Mesenteric fat pad (tissue), 1 donor: ENCODE measurements at regions not wholly inside any gene's neighbourhood (a gene's known extent, or its start where the extent isn't known, plus 50 kb on each side); places are given as distances from the start of the nearest gene placed in this dataset.

ENCODE experiments used
- DNase-seq: peaks from one replicate; pipeline ENCODE4 v3.0.0-alpha.2; 2020; ENCODE audit warnings: low spot score
- donor health status: DM: yes; HTN: yes; CAD: no.

DNA sequence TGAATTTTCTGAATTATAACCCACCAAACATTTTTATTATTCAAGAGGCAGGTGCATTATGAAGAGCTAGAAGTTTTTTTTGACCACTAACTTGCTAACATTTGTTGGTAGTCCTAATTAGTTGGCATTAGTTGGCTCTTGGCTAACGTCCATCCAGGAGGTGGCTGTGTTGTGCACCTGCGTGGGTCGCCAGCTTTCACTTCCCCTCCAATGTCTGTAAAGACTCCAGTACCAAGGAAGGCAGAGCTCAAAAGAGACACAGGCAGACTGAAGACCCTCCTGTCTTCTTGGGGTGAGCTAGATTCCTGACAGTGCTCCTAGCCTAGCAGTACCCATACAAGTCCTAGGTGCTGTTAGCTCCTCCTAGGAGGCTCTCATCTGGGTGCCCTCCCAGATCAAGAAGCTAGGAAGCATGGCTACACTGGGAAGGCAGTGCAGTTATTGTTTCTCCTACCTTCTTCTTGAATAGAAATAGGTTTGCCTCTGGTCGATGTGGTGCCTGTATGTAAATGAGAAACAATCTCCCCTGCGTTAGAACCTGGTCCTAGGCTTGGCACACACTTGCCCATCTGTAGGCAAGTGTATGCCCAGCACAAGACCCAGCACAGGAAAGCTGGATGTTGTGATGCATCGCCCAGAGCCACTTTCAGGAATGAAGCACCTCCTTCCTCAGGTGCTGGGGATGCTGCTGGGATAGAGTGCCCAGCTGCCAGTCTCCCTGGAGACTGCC lies 190.9 kb downstream of the ICE1 start:
- DNase-seq: no peak

DNA sequence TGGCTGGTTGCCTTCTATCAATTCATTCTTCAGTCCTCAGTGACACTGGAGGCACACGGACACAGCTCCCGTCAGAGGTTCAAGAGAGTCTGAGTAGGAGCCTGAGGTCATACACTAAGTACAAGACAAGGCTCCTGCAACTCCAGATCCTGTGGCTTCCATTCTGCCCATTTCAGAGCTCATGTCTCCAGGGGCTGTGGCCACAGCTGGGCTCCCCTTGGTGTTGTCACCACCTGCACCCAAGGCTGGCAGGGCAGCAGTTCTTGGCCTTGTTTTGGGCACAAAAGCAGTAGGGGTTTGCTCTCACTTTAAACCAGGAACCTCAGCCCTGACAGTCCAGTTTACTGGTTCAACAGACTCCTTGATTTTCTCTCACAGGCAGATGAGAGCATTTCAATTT lies 189.6 kb downstream of the ICE1 start:
- no peak for DNase-seq

DNA sequence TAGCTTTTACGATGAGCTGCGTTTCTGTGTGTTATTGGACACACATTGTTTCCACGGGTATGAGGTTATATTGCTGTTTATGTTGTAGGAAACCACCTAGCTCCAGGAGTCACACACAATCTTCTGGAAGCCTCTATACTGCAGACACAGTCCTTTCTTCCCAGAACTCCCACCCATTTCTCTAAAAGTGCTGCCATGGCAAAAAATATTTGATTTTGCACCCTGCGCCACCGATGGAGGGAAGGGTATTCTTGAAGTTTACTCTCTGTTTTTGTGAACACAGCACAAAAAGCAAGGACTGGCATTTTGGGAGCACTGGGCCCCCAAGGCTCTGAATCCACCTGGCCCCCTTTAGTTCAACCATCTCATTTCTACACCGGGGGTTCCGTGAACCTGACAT lies 187.5 kb downstream of the ICE1 start:
- no peak for DNase-seq

DNA sequence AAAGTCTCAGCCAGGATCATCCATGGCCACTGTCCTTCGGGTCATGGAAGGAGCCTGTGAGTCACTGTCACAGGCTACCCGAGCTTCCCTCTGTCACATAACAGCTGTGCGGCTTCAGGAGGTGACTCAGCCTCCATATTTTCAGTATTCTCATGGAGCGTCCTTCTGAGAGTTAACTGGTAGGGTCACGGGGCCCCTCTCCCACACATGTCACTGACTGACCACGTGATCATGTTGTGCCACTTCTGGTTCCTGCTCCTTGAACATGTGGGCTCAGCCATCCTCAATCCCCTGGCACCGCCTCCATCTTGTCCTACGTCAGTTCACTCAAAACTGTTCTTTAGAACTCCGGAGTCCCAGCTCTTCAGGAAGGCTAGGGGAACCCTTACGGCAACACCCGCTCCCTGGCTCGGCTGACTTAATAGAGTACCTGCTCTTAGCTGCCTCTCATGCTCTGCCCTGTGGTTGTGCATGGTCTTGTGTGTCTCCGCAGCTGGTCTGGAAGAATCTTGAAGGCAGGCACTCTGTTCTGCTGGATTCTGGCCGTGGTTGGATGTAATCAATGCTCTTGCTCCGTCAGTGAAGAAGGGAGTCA lies 182.8 kb downstream of the ICE1 start:
- DNase-seq: no peak

DNA sequence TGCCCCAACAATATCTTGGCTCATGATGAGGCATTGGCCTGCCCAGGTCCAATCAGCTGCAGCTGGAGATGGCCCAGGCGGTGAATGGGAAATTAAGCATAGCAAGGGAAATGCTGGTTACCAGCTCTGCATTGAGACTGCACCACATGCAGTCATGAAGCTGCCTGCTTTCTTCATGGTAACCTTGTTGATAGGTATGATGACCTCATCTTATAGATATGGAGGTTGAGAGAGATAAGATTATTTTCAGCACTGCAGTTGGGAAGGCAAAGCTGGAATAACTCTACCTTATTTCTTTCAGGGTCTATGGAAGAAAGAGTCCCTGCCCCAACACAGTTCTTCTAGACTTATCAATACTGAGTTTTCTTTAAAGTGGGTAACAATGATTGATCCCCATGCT lies 180.1 kb downstream of the ICE1 start:
- DNase-seq: no peak

DNA sequence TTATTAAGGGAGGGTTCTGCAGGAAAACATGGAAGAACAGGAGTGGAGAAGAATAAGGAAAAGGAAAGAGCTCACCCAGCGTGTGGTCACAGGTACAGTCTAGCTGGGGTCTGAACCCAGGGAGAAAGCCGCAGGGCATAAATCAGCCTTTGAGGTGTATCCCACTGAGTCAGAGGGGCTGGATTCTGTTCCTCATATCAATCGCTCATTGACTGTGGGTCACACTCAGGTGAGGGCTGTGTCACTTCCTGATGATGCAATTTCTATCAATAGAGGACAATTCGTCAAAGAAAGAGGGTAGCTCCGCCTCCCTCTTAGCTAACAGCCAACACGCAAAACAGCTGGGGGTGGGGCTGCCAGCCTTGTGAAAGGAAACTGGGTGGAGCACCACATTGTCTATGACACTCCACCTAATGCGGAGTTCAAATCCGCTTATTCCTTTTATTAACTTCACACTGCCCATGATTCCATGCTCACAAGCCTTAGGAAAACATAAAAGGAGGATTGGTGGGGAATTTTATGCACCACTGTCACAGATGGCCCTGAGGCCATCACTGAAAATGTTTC lies 176.2 kb downstream of the ICE1 start:
- DNase-seq: no peak

DNA sequence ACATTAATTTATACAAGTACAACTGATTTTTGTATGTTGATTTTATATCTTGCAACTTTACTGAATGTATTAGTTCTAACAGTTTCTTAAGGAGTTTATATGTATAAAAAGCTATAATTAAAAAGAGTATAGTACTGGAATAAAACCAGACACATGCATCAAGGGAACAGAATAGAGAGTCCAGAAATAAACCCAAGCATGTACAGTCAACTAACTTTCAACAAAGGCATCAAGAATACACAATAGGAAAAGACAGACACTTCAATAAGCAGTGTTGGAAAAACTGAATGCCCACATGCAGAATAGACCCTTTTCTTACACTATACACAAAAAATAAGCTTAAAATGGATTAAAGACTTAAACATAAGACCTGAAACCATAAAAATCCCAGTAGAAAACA lies 170.9 kb downstream of the ICE1 start:
- no peak for DNase-seq

DNA sequence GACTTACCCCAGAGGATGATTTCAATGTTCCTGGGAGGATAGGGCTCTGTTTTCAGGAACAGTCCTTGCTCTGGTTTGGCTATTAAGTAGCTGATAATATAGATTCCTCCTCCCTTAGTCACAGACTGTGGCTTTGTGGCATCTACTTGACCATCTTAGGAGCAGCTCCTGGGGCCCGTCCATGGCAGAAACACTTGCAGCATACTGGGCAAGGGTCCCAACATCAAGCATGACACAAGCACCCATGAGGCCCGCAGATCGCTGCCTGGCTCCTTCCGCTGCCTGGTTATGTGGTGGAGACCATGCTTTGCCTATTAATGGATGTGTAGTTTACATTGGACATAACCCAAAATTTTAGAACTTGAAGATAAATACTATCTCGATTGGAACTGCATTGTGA lies 170.1 kb downstream of the ICE1 start:
- DNase-seq: no peak

DNA sequence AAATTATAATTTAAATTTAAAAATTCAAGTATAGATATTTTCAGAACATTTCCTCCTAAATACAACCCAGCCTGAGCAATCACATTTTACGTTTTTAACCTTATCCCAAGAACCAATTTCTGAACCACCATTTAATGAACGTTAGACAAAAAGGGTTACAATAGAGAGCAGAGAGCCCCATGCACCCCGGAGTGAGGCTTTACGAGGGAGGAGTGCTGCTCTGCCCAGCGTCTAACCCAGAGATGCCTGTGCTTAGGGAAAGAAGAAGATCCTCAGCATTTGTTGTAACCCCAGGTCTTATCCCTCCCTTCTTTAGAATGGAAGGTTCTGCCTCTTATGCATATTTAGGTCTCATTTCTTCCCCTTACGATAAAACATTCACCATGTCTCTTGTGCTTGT lies 169.1 kb downstream of the ICE1 start:
- no peak for DNase-seq

DNA sequence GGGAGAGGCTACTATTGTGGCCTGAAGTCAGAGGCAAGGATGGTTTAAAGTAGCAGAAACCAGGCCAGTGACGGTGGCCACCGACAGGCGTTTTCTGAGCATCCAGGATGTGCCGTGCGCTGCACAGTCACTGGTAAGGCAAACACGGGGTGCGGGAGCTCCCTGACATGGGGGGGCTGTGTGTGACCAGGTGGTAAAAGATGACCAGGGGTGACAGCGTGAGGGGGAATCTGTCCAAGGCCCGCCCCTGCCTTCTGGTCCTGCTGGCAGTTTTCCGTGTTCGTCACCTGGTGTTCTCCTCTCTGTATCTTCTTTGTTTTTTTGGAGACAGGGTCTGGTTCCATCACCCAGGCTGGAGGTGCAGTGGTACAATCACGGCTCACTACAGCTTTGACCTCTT lies 167.4 kb downstream of the ICE1 start:
- DNase-seq: no peak

DNA sequence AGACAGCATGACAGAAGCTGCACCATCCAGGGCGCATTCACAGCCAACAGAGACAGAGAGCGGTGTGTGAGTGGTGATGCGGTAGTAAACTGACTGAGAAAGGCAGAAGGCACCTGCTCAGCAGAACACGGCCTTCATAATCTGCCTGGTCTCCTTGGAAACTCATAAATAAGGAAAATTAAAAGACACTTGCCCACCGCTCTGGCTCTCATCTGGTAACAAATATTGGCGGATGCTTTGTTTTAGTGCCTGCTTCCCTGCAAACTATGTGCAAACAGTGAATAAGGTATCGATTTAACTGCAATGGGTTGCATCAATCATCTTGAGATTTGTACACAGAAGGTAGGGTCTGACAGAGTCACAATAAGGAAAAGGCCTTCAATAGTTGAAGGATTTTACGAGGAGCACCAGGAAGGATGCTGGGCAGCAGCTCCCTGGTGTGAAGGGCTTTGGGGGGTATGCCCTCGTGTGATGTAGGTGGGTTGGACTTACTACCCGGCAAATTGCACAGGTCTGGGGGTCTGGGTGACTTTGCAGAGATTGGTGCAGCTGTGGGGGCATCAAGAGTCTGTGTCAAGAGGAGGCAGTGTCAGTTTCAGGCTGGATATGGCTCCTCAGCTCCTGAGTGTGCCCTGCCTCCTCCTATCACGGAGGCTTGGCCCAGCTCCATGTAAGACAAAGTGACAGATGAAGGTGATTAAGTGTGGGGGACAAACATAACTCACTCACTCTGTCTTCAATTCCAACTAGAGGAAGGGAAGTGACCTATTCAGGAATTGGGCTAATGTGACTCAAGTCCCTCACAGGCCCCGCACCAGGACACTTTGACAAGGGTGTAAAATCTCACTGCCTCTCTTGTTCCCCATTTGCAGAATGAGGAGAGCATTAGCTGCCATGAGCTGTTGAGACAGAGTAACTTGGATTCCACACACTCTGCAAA lies 166.7 kb downstream of the ICE1 start:
- no peak for DNase-seq

DNA sequence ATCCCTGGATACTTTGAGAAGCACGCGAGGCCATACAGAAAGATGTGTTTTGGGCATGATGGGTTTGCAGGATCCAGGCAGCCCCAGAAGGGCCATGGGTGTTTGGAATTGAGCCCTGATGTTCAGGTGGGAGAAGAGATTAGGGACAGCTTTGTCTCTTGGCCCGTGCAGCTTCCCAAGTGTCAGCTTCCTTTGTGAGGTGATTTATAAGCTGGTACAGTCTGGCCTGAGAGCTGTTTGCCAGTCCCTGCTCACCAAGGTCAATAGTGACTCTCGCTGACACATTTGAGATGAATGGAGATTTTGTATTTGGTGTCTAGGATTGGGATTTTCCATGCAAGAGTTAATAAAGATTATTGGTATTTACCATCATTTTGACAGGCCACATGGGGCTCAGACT lies 165.9 kb downstream of the ICE1 start:
- DNase-seq: no peak

DNA sequence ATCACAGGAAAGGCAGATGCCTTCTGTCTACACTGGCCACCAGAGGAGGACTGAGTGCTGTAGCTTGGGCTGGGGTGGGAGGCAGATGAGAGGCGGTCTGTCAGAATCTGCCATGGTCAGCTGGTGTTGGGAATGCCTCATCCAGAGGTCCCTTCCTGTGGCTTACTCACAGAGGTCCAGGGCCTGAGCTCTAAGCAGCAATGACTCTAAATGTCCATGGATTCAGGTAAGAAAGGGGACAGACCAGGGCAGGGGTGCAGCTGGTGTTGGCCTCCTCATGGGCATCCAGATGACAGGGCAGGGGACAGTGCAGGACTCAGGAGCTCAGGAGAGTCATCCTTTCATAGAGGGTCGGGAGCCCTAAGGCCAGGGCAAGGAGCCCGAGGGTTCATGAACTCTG lies 165.0 kb downstream of the ICE1 start:
- no peak for DNase-seq

DNA sequence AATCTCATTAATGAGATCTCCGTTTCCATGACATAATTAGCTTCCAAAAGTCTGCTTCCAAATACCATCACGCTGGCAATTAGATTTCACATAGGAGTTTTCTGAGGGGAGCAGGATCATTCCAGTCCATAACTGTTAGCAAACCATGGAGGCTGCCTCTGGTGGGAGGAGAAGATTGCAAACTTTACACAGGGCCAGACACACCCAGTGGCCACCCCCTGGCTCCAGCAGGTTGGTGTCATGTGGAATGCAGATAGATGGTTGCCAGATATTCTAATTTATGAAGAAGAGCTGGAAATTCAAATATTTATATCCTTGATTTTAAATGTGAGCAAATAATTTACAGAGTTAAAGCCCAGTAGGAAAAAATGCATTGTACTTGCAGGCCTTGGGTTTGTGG lies 164.2 kb downstream of the ICE1 start:
- DNase-seq: no peak

DNA sequence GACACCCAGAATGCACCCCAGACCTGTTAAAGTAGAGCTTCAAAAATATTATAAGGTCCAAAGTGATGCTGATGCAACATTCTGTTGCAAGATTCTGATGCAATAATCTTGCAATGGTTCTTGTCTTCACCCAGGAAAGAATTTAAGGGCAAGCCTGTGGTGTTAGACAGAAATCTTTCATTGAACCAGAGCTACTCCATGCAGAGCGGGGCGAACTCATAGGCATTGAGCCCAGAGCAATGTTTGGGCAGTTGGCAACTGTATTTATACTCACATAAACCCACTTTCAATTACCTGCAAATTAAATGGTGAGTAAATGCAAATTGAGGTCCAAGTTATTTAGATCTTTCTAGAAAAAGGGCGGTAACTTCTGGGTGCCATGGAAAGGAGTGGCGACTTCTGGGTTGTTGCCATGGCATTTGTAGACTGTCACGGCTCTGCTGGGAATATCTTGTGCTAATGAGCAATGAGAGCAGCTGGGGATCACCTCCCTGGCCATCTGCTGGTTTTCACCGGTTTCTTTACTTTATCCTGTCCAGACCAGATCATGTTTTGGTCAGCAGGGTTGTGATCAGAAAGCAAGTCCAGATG lies 163.4 kb downstream of the ICE1 start:
- no peak for DNase-seq

DNA sequence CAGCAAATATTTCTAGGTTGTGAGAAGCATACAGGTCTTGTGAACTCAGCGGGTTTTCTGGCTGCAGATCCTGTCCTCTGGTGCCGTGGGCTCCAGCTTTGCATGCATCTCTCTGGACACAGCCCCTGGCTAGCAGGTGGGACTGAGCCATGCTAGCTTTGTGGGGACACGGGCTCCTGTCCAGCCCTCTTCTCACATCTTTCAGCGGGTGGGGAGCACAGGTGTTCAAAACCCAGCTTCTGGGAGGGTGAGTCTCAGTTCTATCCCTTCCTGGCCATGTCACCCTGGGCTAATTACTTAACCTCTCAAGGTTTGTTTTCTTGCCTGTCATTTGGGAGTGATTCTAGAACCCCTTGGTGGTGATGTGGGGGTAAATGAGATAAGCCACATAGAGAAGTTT lies 162.3 kb downstream of the ICE1 start:
- no peak for DNase-seq

DNA sequence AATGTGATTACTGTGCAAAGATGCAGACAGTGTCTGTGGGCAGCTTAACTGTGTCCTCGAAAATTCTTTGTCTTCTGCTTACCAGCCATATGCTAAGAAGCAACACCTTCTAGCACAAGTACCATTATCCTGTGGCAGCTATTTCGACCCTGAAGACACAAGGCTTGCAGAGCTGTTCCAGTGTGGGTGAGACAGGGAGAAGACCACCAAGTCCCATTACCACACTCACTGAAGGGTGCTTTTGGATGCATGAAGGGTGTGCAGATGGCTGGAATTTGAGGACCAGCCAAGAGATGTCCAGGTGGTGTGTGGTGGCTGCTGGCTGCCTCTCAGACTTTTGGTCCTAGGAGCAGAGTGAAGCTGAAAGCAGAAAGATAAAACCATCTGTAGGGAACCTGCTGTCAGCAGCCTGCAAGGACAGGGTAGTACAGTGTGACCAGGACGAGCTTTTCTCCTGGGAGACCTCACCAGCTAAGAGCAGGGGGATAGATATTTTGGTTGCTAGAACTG lies 161.8 kb downstream of the ICE1 start:
- DNase-seq: no peak

DNA sequence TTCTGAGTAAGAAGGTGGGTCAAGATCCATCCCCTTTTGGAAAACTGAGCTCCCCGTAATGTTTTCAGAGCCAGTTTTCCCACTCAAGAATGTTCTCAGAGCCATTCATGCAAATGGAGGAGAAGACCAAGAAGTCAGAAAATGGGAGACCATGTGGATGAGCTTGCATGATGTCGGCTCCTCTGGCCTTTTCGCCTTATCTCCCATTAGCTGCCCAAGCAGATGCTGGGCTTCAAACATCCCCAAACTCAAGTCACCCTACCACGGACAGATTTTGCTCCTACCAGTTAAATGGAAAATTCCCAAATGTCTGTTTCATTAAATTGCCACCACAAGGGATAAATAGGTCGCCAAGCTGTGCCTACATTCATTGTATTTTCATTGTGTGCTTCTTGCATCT lies 161.4 kb downstream of the ICE1 start:
- DNase-seq: no peak

DNA sequence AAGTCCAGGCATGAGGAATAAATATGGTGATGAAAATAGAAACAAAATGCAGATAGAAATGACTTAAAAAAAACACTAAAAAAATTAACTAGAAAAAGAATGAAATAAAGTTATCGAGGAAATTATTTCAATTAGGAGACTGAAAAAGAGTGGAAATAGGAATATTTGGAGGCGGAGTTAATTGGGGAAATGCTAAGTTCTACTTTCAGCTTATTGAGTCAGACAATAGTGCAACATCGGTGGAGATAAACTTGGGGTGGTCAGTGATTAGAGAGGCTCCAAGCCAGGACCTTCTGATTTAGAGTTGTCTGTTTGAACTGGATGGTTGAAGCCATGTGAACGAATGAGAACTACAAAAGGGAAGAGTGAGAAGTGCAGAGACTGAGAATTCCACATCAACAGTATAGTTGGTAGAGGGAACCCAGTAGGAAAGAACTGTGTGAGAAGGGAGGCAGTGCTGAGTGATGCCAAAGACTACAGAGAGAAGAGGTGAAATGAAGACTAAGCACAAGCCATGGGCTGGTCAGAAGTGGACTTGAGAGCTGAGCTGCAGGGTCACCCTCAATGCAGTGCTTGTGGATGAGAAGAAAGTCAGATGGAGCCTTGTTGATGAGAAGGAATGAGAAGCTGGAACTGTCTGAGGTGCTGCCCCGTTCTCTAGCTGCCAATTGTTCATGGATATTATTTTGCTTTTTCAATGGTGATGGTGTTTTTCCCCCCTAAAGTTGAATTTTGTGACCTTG lies 160.7 kb downstream of the ICE1 start:
- DNase-seq: no peak

DNA sequence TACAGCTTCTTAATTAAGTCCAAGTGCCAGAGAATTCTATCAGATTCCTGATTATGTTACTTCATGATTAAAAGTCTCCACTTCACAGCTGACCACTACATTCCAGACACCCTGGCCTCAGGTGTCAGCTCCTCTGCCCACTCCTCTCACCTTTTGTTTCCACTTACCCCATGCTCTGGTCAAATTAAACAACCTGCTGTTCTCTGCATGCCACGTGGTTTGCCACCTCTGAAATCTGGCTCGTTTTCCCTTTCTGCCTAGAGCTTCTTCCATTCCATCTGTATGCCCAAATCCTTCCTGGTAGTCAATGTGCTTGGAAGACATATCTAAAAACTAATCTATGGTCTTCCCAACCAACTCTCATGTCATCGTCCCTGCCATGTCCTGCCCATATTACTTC lies 158.6 kb downstream of the ICE1 start:
- DNase-seq: no peak

DNA sequence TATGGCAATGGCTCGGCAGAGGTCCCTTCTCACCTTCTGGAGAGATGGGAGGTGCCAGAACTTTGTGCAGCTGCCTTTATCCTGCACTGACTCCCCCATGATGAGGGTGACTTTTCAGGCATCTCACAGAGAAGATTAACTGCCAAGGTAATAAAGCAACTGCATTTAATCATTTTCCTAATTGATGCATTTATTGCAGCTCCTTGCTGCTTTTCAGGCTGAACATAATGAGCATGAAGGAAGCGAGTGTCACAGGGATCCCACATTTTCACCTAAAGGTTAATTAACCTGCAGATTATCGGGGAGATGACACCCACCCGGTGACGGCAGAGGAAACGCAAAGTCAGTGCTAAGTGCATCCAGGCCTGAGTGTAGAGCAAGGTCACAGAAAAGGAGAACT lies 154.3 kb downstream of the ICE1 start:
- DNase-seq: no peak
